GM19328 (cell line): ENCODE measurements at regions not wholly inside any gene's neighbourhood (a gene's known extent, or its start where the extent isn't known, plus 50 kb on each side); places are given as distances from the start of the nearest gene placed in this dataset.
A peak's percentile ranks its signal among the peaks of the same experiment; 100 is the strongest.
"Not testable (repeated sequence)": the region's sequence is repeated elsewhere in the genome, so short reads cannot be mapped to it uniquely, and the experiment has no call there.

Experiments
- ATAC-seq: cut with Tn5 transposase; IDR thresholded peaks from one replicate; pipeline ENCODE4 v1.9.1; 2021; ENCODE audit warnings: mild to moderate bottlenecking, moderate library complexity; ENCODE audit not compliant: unreplicated experiment

DNA sequence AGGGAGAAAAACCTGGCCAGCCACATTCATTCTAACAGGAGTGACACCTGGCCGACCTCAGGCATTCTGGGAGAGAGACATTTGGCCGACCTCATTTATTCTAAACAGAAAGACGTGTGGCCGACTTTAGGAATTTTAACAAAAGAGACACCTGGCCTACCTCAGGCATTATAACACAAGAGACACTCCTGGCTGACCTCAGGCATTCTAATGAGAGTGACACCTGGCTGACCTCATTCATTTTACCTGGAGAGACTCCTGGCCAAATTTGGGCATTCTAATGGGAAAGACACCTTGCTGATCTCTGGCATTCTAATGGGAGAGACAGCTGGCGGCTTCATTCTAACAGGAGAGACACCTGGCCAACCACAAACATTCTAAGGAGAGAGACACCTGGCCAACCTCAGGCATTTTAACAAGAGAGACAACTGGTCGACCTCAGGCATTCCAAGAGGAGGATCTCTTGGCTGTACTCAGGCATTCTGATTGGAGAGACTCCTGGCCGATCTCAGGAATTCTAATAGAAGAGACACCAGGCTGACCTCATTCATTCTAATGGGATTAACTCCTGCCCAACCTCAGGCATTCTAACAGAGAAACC is 1353.9 kb downstream of the UQCRFS1 start:
- no peak for ATAC-seq

- not testable (repeated sequence) for ATAC-seq
These were observed 1360.0 kb downstream of the UQCRFS1 start for GRCh38 chr19:27852931-27853330.

DNA sequence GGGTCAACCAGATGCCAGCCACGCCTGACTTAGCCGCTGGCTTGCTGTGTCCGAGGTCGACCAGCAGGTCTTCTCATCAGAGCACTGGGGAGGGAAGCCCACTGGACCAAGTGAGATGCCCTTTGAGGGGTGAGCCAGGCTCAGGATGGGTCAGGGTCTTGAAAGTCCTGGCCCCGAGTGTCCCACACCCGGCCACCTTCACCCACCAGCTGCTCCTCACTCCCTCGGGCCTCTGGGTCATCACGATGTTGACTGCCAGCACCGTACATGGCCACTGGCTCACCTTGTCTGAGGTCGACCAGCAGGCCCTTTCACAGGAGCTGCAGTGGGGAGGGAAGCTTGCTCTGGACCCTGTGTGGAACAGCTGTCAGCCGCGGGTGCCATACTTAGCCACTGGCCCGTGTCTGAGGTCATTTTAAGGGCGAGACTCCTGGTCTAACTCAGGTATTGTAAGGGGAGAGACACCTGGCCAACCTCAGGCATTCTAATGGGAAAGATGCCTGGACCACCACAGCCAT is 1361.3 kb downstream of the UQCRFS1 start:
- ATAC-seq, result no peak

- no peak for ATAC-seq
These were observed 1361.9 kb downstream of the UQCRFS1 start for GRCh38 chr19:27851002-27851481.

DNA sequence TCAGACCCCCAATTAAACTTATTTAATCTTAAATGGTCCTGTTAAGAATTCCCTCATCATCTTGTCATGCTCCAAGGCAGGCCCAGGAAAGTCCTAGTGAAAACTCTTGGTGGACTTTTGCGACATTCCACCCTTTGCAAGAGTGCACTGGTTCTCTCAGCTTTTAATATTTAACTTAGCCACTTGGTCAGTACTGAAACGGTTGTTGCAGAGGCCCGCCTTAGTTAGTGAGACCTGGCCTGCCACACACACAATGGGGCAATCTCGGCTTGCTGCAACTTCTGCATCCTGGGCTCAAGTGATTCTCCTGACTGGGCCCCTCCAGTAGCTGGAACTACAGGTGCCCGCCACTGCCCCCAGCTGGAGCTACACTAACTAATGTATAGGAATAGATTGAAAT is 1366.0 kb downstream of the UQCRFS1 start:
- no peak for ATAC-seq

GRCh38 chr19:27844261-27844660 is 1368.7 kb downstream of the UQCRFS1 start:
- ATAC-seq, result no peak

- ATAC-seq, result no peak
These were observed 1369.1 kb downstream of the UQCRFS1 start for GRCh38 chr19:27843861-27844260.

DNA sequence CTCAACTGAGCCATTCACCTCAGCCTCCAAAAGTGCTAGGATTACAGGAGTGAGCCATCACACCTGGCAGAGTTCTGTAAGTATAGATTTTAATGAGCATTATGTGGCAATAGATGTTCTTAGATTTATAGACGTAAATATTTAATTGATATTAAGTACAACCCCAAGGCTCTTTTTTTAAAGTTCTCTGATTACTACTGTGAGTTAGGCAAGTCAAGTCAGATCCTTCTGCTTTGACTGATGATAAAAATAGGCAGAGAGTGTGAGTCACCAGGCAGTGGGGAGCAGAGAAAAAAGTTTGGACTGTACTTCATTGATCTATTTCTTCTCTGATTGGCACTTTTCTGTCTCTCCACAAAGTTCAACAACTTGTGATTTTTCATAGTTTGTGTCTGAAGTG is 1379.9 kb downstream of the UQCRFS1 start:
- ATAC-seq, result no peak

GRCh38 chr19:27828829-27829228 is 1384.1 kb downstream of the UQCRFS1 start:
- ATAC-seq, result no peak

- ATAC-seq, result no peak
These were observed 1388.8 kb downstream of the UQCRFS1 start for GRCh38 chr19:27824108-27824507.

- ATAC-seq, result no peak
These were observed 1390.6 kb downstream of the UQCRFS1 start for GRCh38 chr19:27822336-27822735.

GRCh38 chr19:27821418-27822018 is 1391.4 kb downstream of the UQCRFS1 start:
- no peak for ATAC-seq

DNA sequence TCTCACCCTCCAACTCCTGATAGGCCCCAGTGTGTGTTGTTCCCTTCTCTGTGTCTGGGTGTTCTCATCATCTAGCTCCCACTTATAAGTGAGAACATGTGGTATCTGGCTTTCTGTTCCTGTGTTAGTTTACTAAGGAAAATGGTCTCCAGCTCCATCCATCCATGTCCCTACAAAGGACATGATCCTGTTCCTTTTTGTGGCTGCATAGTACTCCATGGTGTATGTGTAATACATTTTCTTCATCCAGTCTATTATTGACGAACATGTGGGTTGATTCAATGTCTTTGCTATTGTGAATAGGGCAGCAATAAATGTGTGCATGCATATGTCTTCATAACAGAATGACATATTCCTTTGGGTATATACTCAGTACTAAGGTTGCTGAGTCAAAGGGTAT is 1397.0 kb downstream of the UQCRFS1 start:
- no peak for ATAC-seq

GRCh38 chr19:27814834-27815233 is 1398.1 kb downstream of the UQCRFS1 start:
- not testable (repeated sequence) for ATAC-seq

DNA sequence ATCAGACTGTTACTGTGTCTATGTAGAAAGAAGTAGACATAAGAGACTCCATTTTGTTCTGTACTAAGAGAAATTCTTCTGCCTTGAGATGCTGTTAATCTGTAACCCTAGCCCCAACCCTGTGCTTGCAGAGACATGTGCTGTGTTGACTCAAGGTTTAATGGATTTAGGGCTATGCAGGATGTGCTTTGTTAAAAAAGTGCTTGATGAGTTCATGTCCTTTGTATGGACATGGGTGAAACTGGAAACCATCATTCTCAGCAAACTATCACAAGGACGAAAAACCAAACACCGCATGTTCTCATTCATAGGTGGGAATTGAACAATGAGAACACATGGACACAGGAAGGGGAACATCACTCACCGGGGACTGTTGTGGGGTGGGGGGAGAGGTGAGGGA is 1398.7 kb downstream of the UQCRFS1 start:
- ATAC-seq, result not testable (repeated sequence)

DNA sequence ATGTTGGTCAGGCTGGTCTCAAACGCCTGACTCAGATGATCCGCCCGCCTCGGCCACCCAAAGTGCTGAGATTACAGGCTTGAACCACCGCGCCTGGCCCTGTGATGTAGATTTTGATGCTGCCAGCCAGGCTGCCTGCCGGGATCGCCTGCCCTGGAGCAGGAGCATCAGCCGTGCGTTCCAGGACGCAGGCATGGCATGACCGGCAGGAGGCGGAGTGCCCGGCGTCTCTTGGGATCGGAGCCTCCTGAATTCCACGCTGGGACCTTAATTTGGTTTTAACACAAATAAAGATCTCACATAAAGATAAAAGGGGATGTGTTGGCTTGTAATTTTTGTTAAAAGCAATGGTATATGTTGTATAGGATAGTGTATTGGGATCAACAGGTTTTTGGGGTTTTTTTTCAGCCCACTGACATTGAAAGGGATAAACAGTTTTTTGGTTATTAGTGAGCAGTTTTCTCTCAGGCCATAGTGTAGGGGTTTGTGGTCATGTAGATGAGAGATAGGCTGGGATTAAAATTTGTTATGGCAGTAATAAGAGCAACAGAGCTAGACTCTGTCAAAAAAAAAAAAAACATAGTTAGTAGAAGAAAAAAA is 1406.4 kb downstream of the UQCRFS1 start:
- no peak for ATAC-seq

DNA sequence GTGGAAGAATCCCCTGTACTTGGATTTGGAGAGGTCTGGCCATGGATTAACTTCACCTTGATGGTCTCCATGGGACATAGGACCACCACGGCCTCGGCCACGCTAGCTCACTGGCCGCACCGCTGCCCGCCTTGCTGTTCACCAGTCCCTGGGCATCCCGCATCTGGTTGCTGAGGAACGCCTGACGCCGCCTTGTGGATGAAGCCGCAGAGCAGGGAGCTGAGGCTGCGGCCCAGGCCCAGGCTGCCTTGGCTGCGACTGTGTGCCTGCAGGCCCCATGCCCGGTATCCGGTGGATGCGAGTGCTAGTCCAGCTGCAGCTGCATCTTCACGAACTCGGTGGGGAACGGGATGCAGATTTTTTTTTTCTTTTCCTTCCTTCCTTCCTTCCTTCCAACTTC is 1407.1 kb downstream of the UQCRFS1 start:
- no peak for ATAC-seq

DNA sequence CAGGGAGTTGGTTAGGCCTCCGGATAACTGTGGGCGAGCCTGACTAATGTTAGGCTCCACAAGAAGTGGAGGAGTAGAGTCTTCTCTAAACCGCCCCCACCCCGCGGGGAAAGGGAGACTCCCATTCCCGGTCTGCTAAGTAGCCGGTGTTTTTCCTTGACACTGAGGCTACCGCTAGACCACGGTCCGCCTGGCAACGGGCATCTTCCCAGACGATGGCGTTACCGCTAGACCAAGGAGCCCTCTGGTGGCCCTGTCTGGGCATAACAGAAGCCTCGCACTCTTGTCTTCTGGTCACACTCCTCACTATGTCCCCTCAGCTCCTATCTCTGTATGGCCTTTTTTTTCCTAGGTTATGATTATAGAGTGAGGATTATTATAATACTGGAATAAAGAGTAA is 1410.7 kb downstream of the UQCRFS1 start:
- not testable (repeated sequence) for ATAC-seq

DNA sequence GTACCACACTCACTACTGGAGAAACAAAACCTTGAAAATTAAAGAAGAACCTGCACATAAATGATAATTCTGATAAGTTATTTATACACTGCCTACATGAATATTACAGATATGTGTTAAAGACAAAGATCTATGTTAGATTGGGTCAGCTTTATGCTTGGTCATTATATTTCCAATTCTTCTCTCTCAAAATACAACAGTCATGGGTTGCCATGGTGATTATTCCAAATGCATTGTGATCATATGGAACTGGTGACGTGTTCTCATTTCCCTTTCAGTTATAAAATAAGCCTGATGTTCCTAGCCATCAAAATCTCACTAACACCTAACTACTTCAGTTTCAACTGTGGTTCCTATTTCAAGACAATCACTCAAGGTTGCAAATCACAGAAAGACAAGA is 1416.4 kb downstream of the UQCRFS1 start:
- no peak for ATAC-seq

DNA sequence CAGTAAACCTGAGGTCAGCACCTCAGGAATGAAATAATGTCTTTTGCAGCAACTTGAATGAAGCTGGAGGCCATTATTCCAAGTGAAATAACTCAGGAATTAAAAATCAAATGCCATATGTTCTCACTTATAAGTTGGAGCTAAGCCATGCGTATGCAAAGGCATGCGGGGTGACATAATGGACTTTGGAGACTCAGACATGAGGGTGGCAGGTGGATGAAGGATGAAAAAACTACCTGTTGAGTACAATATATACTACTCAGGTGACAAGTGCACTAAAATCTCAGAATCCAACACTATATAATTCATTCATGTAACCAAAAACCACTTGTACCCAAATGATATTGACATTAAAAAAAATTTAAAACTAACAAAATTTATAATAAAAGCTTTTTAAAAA is 1416.9 kb downstream of the UQCRFS1 start:
- ATAC-seq, result no peak

DNA sequence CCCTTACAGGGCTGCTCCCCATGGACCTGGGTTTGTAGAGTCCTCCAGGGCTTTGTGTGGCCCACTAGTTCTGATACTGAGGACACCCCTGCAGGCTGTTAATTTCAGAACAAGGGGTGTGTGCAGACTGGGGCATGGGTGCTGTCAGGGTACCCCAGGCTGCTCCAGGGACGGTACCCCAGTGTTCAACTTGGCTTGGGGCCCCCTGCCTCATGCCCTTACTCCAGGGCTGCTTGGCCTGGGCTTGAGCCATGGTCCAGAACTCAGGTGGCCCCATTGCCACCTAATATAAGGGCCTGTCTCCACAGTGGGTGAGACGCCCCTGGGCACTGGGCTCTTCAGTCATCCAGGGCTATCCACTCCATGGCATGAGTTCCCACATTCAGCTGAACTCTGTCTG is 1417.6 kb downstream of the UQCRFS1 start:
- no peak for ATAC-seq

DNA sequence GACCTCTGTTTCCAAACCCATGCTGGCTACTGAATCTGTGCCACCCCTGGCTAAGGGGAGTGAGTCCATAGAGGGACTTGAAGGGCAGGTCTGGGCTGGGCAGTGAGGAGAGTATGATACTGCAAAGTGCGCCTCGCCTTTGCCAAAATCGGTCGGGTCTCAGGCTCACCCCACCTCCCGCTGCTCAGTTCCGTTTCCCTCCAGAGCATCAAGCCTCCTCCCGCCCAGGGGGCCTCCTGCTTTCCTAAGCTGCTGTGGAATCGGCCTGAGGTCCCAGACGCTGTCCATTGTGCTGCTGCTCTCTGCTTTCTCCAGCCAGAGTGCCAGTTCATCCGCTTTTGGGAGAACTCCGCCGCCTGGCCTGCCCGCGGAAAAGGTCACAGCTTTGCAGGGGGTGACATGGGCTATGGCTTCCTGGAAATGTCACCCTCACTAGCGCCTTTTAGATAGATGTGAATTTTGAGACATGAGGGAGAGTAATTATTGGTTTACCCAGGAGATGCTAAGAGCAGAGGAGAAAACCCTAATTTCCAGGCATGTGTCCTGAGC is 1418.4 kb downstream of the UQCRFS1 start:
- ATAC-seq, result peak; percentile 13
